Smooth muscle cell of the brain vasculature (primary cell): ENCODE measurements at regions not wholly inside any gene's neighbourhood (a gene's known extent, or its start where the extent isn't known, plus 50 kb on each side); places are given as distances from the start of the nearest gene placed in this dataset.

Source experiments
- DNase-seq: peaks from one replicate; pipeline ENCODE4 v3.0.0-alpha.2; 2012; ENCODE audit warnings: low read depth, low spot score

DNA sequence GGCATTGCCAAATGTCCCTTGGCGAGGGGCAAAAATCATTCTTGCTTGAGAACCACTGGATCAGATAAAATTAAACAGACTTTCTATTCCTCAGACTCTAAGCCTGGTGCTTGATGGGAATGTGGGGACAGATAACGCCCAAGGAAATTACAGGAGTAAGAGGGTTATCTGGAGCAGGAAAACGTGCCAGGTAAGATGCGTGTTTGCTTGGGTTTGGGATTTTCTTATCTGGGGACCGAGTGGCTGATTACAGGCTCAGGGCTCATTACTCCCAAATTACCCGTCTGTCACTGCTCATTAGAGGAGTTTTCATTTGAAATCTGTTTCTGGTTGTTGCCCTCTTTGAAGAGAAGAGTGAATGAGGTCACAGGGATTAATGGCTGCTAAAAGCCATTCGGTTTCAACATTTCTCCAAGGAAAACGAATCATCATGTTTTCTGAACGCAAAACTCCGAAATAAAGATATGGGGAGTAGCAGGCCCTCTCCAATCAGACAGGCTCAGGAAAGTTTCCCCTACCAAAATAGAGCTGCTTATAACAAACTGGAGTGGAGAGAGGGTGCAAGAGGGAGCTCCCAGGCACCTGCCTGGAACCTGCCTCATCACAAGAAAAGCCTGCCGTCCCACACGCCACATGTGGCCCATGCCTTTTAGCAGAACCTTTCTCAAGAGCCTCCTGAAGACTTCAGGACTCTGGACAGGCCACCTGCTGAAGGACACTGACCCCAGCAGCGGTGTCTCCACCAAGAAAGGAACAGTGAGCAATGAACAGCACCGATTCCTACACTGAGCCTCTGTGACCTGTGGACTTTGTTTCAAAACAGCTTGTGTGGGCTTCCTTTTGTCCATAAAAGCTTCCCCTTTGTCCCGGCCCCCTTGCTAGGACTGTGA lies 136.4 kb downstream of the ICE1 start:
- DNase-seq: no peak

DNA sequence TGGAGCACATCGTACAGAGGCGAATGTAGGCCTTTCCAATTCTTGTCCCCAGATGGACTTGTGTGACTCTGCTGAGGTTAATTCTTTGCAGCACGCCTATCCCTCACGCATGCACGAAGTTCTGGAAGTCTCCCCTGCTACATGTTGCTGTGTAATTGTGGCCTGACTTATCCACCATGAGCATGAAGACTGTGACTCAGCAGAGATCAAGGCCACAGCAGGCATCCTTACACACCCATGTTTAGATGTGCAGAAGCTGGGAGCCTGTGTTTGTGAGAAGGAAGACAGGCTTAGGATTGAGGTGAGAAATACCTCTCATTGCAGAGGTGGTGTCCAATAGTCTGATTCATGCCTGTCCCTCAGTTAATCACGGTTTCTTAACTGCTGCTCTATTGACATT lies 135.6 kb downstream of the ICE1 start:
- no peak for DNase-seq

DNA sequence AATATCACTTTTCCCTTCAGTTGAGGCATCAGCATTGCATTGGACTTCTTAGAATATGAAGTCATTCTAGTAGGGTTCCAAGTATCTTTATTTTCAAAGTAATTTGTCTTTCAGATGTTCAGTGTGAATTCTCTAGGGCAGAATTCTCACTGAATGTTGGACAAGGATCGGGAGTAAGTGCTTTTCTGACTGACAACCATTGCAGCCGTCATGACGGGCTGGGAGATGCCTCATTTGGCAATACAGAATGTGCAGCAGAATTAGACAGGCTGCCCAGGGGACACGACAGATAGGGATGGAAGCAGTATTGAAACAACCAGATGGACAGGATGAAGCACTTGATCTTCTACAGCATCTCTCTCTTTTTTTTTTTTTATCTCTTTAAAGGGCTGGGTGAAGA lies 129.0 kb downstream of the ICE1 start:
- no peak for DNase-seq

DNA sequence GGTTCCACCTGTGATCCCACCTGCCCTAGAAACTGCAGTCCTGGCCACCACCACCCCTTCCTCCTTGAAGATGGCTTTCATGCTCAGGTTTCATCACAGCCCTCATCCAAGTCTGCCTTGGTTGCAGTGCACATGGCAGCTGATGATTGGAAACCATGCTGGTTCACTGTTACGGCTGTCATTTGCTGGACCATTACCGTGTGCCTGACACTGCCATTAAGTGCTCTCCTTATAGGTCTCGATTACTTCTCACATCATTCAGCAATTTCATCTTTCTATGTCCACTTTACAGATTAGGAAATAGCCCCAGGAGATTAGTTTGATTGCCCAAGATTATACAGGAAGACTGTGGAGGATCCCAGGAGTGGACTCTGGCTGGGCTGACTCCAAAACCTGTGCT lies 123.9 kb downstream of the ICE1 start:
- no peak for DNase-seq

DNA sequence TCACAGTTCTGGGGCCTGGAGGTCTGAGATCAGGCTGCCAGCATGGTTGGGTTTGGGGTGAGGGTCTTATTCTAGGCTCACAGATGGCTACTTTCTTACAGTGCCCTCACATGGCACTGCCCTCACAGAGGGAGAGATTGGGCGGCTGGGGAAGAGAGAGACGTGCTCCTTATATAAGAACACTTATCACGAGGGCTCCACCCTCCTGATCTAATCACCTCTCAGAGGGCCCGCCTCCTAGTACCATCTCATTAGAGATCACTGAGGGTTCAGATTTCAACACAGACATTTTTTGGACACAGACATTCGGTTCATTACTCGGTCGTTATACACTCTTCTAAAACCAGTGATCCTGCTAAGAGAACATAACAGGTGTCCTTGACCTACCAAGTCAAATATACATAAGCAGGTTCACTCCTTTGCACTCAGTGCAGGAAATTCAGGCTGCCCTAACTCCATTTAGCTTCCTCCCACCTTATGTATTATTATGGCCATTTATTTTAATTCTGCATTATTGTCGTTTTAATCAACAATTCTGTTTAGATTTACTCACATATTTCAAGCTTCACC lies 121.7 kb downstream of the ICE1 start:
- no peak for DNase-seq

DNA sequence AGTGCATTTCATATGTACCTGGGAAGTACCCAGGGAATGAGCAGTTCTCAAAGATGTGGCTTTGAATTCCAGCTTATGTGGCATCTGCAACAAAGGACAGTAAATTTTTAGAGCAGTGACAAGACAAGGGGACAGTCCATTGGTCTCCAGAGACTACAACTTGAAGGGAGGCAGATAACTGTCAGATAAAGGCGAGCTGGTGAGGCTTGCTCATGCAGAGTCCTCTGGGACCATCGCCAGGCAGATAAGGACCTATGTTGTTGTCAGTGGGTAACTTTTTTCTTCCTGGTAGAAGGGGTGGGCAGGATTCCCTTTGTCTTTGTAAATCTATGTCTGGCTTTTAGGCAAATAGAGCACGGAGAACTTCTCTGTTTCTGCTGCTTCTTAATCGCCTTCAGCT lies 120.2 kb downstream of the ICE1 start:
- no peak for DNase-seq

DNA sequence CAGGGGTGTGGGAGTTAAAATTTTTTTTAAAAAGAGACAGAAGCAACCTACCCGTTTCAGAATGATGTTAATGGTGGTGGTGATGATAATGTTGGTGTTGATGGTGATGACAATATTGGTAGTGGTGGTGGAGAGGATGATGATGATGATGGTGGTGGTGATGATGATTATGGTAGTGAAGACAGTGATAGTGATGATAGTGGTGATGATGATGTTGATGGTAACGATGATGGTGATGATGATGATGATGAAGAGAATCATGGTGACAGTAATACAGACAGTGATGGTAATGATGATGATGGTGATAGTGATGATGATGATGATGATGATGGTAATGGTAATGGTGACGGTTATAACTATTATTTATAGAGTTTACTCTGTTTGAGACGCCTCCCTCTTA lies 117.6 kb downstream of the ICE1 start:
- no peak for DNase-seq
